Astrocyte (in vitro differentiated cells and primary cell): ENCODE measurements at regions not wholly inside any gene's neighbourhood (a gene's known extent, or its start where the extent isn't known, plus 50 kb on each side); places are given as distances from the start of the nearest gene placed in this dataset.

Experiments used
- DNase-seq: peaks from one replicate; pipeline ENCODE4 v3.0.0-alpha.2; 2010; ENCODE audit warnings: low read depth
- FAIRE-seq: peaks from 2 replicates; lab custom pipeline; 2011; peaks lifted over from hg19 to GRCh38; lab: Jason Lieb, UNC
- H2AFZ ChIP-seq: 2 replicates; pipeline ENCODE4 v1.6.0; 2012; ENCODE audit warnings: low read depth, low read length, inconsistent platforms
- H3K27ac ChIP-seq: 2 replicates; pipeline ENCODE4 v1.5.1; 2011; ENCODE audit warnings: low read depth, low read length, inconsistent platforms
- H3K27me3 ChIP-seq: 2 replicates; pipeline ENCODE4 v1.6.0; 2011; ENCODE audit warnings: low read length, inconsistent platforms; ENCODE audit not compliant: insufficient read depth
- H3K36me3 ChIP-seq: 2 replicates; pipeline ENCODE4 v1.5.1; 2011; ENCODE audit warnings: low read length, inconsistent platforms; ENCODE audit not compliant: insufficient read depth
- H3K4me1 ChIP-seq: 2 replicates; pipeline ENCODE4 v1.5.1; 2011; ENCODE audit warnings: low read length, inconsistent platforms; ENCODE audit not compliant: insufficient read depth
- H3K4me2 ChIP-seq: 2 replicates; pipeline ENCODE4 v1.6.0; 2012; ENCODE audit warnings: low read length, inconsistent platforms
- H3K4me3 ChIP-seq: 2 replicates; pipeline ENCODE4 v1.5.1; 2011; ENCODE audit warnings: low read depth, mild to moderate bottlenecking, low read length, inconsistent platforms; ENCODE audit not compliant: insufficient read depth
- H3K79me2 ChIP-seq: 2 replicates; pipeline ENCODE4 v1.6.0; 2012; ENCODE audit warnings: mild to moderate bottlenecking, low read length, inconsistent platforms; ENCODE audit not compliant: insufficient read depth
- H3K9ac ChIP-seq: 2 replicates; pipeline ENCODE4 v1.6.0; 2012; ENCODE audit warnings: mild to moderate bottlenecking, low read length, inconsistent platforms
- H3K9me3 ChIP-seq: 2 replicates; pipeline ENCODE4 v1.5.1; 2012; ENCODE audit warnings: low read depth, mild to moderate bottlenecking, low read length, inconsistent platforms; ENCODE audit not compliant: insufficient read depth
- H4K20me1 ChIP-seq: 2 replicates; pipeline ENCODE4 v1.6.0; 2012; ENCODE audit warnings: low read length, inconsistent platforms; ENCODE audit not compliant: insufficient read depth
- H3K27ac Mint-ChIP-seq: one replicate; pipeline ENCODE4 v1.8.0; 2021; ENCODE audit warnings: mild to moderate bottlenecking, mixed read lengths; ENCODE audit not compliant: unreplicated experiment
- H3K27me3 Mint-ChIP-seq: one replicate; pipeline ENCODE4 v1.8.0; 2021; ENCODE audit warnings: low read depth, mixed read lengths; ENCODE audit not compliant: unreplicated experiment
- H3K36me3 Mint-ChIP-seq: one replicate; pipeline ENCODE4 v1.8.0; 2021; ENCODE audit warnings: low read depth, mixed read lengths; ENCODE audit not compliant: unreplicated experiment
- H3K4me1 Mint-ChIP-seq: one replicate; pipeline ENCODE4 v1.8.0; 2021; ENCODE audit warnings: low read depth, mixed read lengths; ENCODE audit not compliant: unreplicated experiment
- H3K4me3 Mint-ChIP-seq: one replicate; pipeline ENCODE4 v1.8.0; 2021; ENCODE audit warnings: mild to moderate bottlenecking, moderate library complexity, mixed read lengths; ENCODE audit not compliant: unreplicated experiment
- H3K9me3 Mint-ChIP-seq: one replicate; pipeline ENCODE4 v1.8.0; 2021; ENCODE audit warnings: mild to moderate bottlenecking, mixed read lengths; ENCODE audit not compliant: unreplicated experiment
- CTCF ChIP-seq: IDR thresholded peaks from 2 replicates; pipeline ENCODE4 v1.5.1; 2011; ENCODE audit warnings: low read depth, mild to moderate bottlenecking, inconsistent platforms, low read length, moderate library complexity; ENCODE audit not compliant: insufficient read depth
- EZH2 ChIP-seq: IDR thresholded peaks from 2 replicates; pipeline ENCODE4 v1.6.1; 2012; ENCODE audit warnings: mild to moderate bottlenecking, low read length, inconsistent platforms; ENCODE audit not compliant: insufficient read depth

DNA sequence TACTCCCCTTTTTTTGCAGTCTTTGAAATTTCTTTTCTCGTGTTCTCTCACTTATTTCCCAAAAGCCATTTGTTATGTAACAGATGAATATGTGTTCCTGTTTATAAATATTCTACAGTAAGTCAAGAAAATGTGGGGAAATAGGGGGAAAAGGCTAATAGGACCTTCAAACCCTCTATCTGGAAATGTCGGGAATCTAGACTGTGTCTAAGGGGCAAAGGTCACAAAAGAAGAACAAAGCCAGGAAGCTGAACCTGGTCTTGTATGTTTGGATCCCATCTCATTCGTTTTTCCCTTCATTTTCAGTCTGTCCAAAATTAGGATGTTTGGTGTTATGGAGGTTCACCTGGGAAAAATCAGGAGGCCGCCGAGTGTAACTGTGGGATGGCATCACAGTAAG lies 490.3 kb downstream of the NR2F1-AS1 start:
- Mint-ChIP-seq H3K27me3 (no peaks in the 10 kb centered on the region), H3K9me3 (no peaks in the 10 kb centered on the region), H3K4me1 (peaks cover 5% of the 10 kb centered on the region), H3K27ac (no peak overlapping the region), H3K36me3 (no peaks in the 10 kb centered on the region), H3K4me3 (no peak overlapping the region)
- FAIRE-seq (no peak), DNase-seq (no peak)
- Histone ChIP-seq H3K36me3 (no peaks in the 10 kb centered on the region), H3K27me3 (no peaks in the 10 kb centered on the region), H4K20me1 (no peaks in the 10 kb centered on the region), H3K4me2 (no peak overlapping the region), H3K27ac (no peak overlapping the region), H3K79me2 (no peaks in the 10 kb centered on the region), H2AFZ (no peak overlapping the region), H3K4me1 (peaks cover 4% of the 10 kb centered on the region), H3K9me3 (no peaks in the 10 kb centered on the region), H3K9ac (no peak overlapping the region), H3K4me3 (no peak overlapping the region)
- TF ChIP-seq CTCF (no peak), EZH2 (no peak)

GRCh38 chr5:93088592-93089389 lies 492.2 kb downstream of the NR2F1-AS1 start:
- Histone ChIP-seq H3K79me2 (no peaks in the 10 kb centered on the region), H3K27me3 (no peaks in the 10 kb centered on the region), H3K4me3 (no peak overlapping the region), H3K27ac (no peak overlapping the region), H4K20me1 (no peaks in the 10 kb centered on the region), H2AFZ (no peak overlapping the region), H3K36me3 (no peaks in the 10 kb centered on the region), H3K4me2 (no peak overlapping the region), H3K4me1 (peaks cover 4% of the 10 kb centered on the region), H3K9me3 (no peaks in the 10 kb centered on the region), H3K9ac (no peak overlapping the region)
- Mint-ChIP-seq H3K4me1 (peaks cover 5% of the 10 kb centered on the region), H3K27ac (no peak overlapping the region), H3K9me3 (no peaks in the 10 kb centered on the region), H3K4me3 (no peak overlapping the region), H3K36me3 (no peaks in the 10 kb centered on the region), H3K27me3 (no peaks in the 10 kb centered on the region)
- FAIRE-seq (no peak), DNase-seq (peak; percentile 20)
- TF ChIP-seq EZH2 (no peak), CTCF (no peak)

- Mint-ChIP-seq H3K4me3 (no peak overlapping the region), H3K9me3 (no peaks in the 10 kb centered on the region), H3K27me3 (no peaks in the 10 kb centered on the region), H3K4me1 (peaks cover 2% of the 10 kb centered on the region), H3K36me3 (no peaks in the 10 kb centered on the region), H3K27ac (no peak overlapping the region)
- no peak overlapping the region for H2AFZ ChIP-seq
- H3K9ac ChIP-seq: no peak overlapping the region
- no peak overlapping the region for H3K4me3 ChIP-seq
- H3K36me3 ChIP-seq: no peaks in the 10 kb centered on the region
- H3K79me2 ChIP-seq: no peaks in the 10 kb centered on the region
- no peaks in the 10 kb centered on the region for H3K4me1 ChIP-seq
- no peaks in the 10 kb centered on the region for H3K27me3 ChIP-seq
- TF ChIP-seq CTCF: no peak
- no peak for TF ChIP-seq EZH2
- no peaks in the 10 kb centered on the region for H4K20me1 ChIP-seq
- H3K9me3 ChIP-seq: no peaks in the 10 kb centered on the region
- H3K27ac ChIP-seq: no peak overlapping the region
- FAIRE-seq (no peak), DNase-seq (no peak)
- no peak overlapping the region for H3K4me2 ChIP-seq
Observed at GRCh38 chr5:93087326-93087725, 493.7 kb downstream of the NR2F1-AS1 start.
